Endothelial cell of umbilical vein (primary cell): ENCODE measurements at regions not wholly inside any gene's neighbourhood (a gene's known extent, or its start where the extent isn't known, plus 50 kb on each side); places are given as distances from the start of the nearest gene placed in this dataset.

Source experiments
- CTCF ChIP-seq, 2 donors: IDR thresholded peaks; 1 replicate in 1 of 2; 2 replicates in 1 of 2; pipeline ENCODE4 v1.5.1; 2011; ENCODE audit warnings: low read length in 2 of 2, mild to moderate bottlenecking in 2 of 2, moderate library complexity in 2 of 2, control low read depth in 1 of 2, inconsistent platforms in 1 of 2, low read depth in 1 of 2; ENCODE audit not compliant: insufficient read depth in 1 of 2; ENCODE audit errors: extremely low read depth in 1 of 2
- EZH2 ChIP-seq: IDR thresholded peaks from 2 replicates; pipeline ENCODE4 v1.6.1; 2012; ENCODE audit warnings: borderline replicate concordance, low read depth, mild to moderate bottlenecking, moderate library complexity, low read length, inconsistent platforms; ENCODE audit not compliant: severe bottlenecking
- FOS ChIP-seq: IDR thresholded peaks from 2 replicates; pipeline ENCODE4 v1.6.1; 2011; ENCODE audit warnings: mild to moderate bottlenecking, low read length, moderate library complexity, borderline replicate concordance; ENCODE audit not compliant: insufficient read depth
- GATA2 ChIP-seq: IDR thresholded peaks from 2 replicates; pipeline ENCODE4 v1.7.0; 2011; ENCODE audit warnings: low read depth, mild to moderate bottlenecking, moderate library complexity, mixed read lengths, low read length; ENCODE audit not compliant: insufficient read length, insufficient read depth
- JUN ChIP-seq: IDR thresholded peaks from 2 replicates; pipeline ENCODE4 v1.6.1; 2011; ENCODE audit warnings: borderline replicate concordance, low read depth; ENCODE audit not compliant: insufficient read length, insufficient read depth
- MAX ChIP-seq: IDR thresholded peaks from 2 replicates; pipeline ENCODE4 v1.6.1; 2011; ENCODE audit not compliant: insufficient read depth, insufficient read length
- MYC ChIP-seq: IDR thresholded peaks from one replicate; pipeline ENCODE4 v1.6.1; 2011; ENCODE audit warnings: mild to moderate bottlenecking, low read depth, low read length
- POLR2A ChIP-seq: IDR thresholded peaks from 2 replicates; pipeline ENCODE4 v1.6.1; 2012; ENCODE audit warnings: low read depth, mild to moderate bottlenecking, control low read depth, low read length
- POLR2AphosphoS5 ChIP-seq: IDR thresholded peaks from 2 replicates; pipeline ENCODE4 v1.6.1; 2012; ENCODE audit warnings: low read depth, mild to moderate bottlenecking, control low read depth, low read length, moderate library complexity; ENCODE audit not compliant: insufficient read depth

- TF ChIP-seq MAX (no peak), CTCF (IDR thresholded peaks at IDR 0.05; ENCODE audit: extremely low read depth in 1 of 2, insufficient read depth in 1 of 2, low read depth in 1 of 2, low read length in 2 of 2) (no peak), EZH2 (no peak), POLR2A (no peak), MYC (no peak), JUN (no peak), POLR2AphosphoS5 (no peak), FOS (no peak), GATA2 (no peak)
Measured at GRCh38 chr16:76654088-76654820, 377.1 kb downstream of the CNTNAP4 start.
